Stomach (tissue), 4 donors: ENCODE measurements at regions not wholly inside any gene's neighbourhood (a gene's known extent, or its start where the extent isn't known, plus 50 kb on each side); places are given as distances from the start of the nearest gene placed in this dataset.

Source experiments
- EP300 ChIP-seq: sonication (generic); formaldehyde crosslinking; IDR thresholded peaks from one replicate; pipeline ENCODE4 v1.6.1; 2017; ENCODE audit warnings: antibody characterized with exemption
- POLR2A ChIP-seq, 4 donors: fragments of 450-650 bp; IDR thresholded peaks; one replicate each; pipeline ENCODE4 v1.6.1; 2016; ENCODE audit warnings: antibody characterized with exemption in 4 of 4, control low read depth in 2 of 4, mild to moderate bottlenecking in 1 of 4, moderate library complexity in 1 of 4
- POLR2AphosphoS5 ChIP-seq, 3 donors: sonication (generic); formaldehyde crosslinking; IDR thresholded peaks; one replicate each; pipeline ENCODE4 v1.6.1; 2016; ENCODE audit warnings: antibody characterized with exemption in 3 of 3
- TF ChIP-seq, protein P1 (sequence below), 7 experiments: fragments of 450-650 bp in 4 of 7; fragments of 200-600 bp in 3 of 7; sonication (generic) in 3 of 7; IDR thresholded peaks; one replicate each; pipeline ENCODE4 v1.5.1; 2016 to 2019; ENCODE audit warnings: antibody characterized with exemption in 7 of 7, control low read depth in 2 of 7, mild to moderate bottlenecking in 1 of 7

GRCh38 chr10:108454224-108454623 is 1289.7 kb upstream of the SORCS1 start:
- TF ChIP-seq, protein P1, sequence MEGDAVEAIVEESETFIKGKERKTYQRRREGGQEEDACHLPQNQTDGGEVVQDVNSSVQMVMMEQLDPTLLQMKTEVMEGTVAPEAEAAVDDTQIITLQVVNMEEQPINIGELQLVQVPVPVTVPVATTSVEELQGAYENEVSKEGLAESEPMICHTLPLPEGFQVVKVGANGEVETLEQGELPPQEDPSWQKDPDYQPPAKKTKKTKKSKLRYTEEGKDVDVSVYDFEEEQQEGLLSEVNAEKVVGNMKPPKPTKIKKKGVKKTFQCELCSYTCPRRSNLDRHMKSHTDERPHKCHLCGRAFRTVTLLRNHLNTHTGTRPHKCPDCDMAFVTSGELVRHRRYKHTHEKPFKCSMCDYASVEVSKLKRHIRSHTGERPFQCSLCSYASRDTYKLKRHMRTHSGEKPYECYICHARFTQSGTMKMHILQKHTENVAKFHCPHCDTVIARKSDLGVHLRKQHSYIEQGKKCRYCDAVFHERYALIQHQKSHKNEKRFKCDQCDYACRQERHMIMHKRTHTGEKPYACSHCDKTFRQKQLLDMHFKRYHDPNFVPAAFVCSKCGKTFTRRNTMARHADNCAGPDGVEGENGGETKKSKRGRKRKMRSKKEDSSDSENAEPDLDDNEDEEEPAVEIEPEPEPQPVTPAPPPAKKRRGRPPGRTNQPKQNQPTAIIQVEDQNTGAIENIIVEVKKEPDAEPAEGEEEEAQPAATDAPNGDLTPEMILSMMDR (IDR thresholded peaks at IDR 0.05), result no peak
- TF ChIP-seq POLR2A (IDR thresholded peaks at IDR 0.05), result no peak
- TF ChIP-seq POLR2AphosphoS5 (IDR thresholded peaks at IDR 0.05), result no peak
- no peak for TF ChIP-seq EP300
